Neural crest cell (in vitro differentiated cells): ENCODE measurements at regions not wholly inside any gene's neighbourhood (a gene's known extent, or its start where the extent isn't known, plus 50 kb on each side); places are given as distances from the start of the nearest gene placed in this dataset.

Source experiments
- DNase-seq: peaks from one replicate; pipeline ENCODE4 v3.0.0; 2021; ENCODE audit warnings: low read depth, mixed read lengths, low spot score
- H3K27ac Mint-ChIP-seq: one replicate; pipeline ENCODE4 v1.8.0; 2021; ENCODE audit warnings: mild to moderate bottlenecking, mixed read lengths; ENCODE audit not compliant: unreplicated experiment
- H3K27me3 Mint-ChIP-seq: 2 replicates; pipeline ENCODE4 v1.8.0; 2021; ENCODE audit warnings: low read depth, mild to moderate bottlenecking, mixed read lengths
- H3K36me3 Mint-ChIP-seq: 2 replicates; pipeline ENCODE4 v1.8.0; 2021; ENCODE audit warnings: low read depth, mild to moderate bottlenecking, mixed read lengths
- H3K4me1 Mint-ChIP-seq: 2 replicates; pipeline ENCODE4 v1.8.0; 2021; ENCODE audit warnings: mixed read lengths
- H3K4me3 Mint-ChIP-seq: one replicate; pipeline ENCODE4 v1.8.0; 2021; ENCODE audit warnings: mild to moderate bottlenecking, mixed read lengths
- H3K9me3 Mint-ChIP-seq: 2 replicates; pipeline ENCODE4 v1.8.0; 2021; ENCODE audit warnings: mixed read lengths
- TF ChIP-seq, protein P1 (sequence below): fragments of 200-600 bp; sonication (generic); conservative IDR thresholded peaks from 2 replicates; pipeline ENCODE4 v1.5.0; 2021; ENCODE audit warnings: antibody characterized with exemption, mild to moderate bottlenecking

DNA sequence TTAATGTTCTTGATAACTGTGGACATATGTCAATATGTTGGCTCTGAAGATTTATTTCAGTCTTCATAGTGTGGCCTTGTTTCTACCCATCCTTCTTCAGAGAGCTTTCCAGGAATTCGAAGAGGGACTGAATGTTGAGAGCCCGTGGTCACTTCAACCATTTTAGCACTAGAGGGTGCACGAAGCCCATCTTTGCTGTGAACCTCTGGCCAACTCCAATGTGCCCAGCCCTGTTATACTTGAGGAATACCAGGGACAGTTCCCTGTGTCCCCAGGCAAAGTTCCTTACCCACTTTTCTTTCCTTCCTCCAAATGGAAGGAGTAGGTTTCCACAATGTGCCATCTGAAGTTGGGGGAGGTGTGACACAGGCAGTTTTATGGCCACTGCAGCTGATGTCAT is 603.5 kb downstream of the RPL10L start:
- peak; percentile 50 for DNase-seq
- Mint-ChIP-seq H3K4me3 (no peak overlapping the region), H3K27me3 (no peaks in the 10 kb centered on the region), H3K4me1 (peaks cover 4% of the 10 kb centered on the region), H3K9me3 (peaks cover 2% of the 10 kb centered on the region), H3K36me3 (no peaks in the 10 kb centered on the region), H3K27ac (no peak overlapping the region)
- TF ChIP-seq, protein P1, sequence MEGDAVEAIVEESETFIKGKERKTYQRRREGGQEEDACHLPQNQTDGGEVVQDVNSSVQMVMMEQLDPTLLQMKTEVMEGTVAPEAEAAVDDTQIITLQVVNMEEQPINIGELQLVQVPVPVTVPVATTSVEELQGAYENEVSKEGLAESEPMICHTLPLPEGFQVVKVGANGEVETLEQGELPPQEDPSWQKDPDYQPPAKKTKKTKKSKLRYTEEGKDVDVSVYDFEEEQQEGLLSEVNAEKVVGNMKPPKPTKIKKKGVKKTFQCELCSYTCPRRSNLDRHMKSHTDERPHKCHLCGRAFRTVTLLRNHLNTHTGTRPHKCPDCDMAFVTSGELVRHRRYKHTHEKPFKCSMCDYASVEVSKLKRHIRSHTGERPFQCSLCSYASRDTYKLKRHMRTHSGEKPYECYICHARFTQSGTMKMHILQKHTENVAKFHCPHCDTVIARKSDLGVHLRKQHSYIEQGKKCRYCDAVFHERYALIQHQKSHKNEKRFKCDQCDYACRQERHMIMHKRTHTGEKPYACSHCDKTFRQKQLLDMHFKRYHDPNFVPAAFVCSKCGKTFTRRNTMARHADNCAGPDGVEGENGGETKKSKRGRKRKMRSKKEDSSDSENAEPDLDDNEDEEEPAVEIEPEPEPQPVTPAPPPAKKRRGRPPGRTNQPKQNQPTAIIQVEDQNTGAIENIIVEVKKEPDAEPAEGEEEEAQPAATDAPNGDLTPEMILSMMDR: no peak

DNA sequence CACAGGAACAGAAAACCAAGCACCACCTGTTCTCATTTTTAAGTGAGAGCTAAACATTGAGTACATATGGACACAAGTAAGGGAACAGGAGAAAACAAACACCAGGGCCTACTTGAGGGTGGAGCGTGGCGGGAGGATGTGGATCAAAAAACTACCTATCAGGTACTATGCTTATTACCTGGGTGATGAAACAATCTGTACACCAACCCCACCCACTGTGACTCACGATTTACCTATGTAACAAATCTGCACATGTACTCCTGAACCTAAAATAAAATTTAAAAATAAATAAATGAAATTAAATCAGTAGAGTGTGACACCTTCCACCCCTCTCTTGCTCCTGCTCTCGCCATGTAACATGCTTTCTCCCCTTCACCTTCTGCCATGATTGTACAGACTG is 615.5 kb downstream of the RPL10L start:
- H3K27ac Mint-ChIP-seq: no peak overlapping the region
- DNase-seq: no peak
- no peaks in the 10 kb centered on the region for H3K9me3 Mint-ChIP-seq
- peaks cover 7% of the 10 kb centered on the region for H3K4me1 Mint-ChIP-seq
- TF ChIP-seq, protein P1: no peak
- no peaks in the 10 kb centered on the region for H3K36me3 Mint-ChIP-seq
- H3K27me3 Mint-ChIP-seq: no peaks in the 10 kb centered on the region
- no peak overlapping the region for H3K4me3 Mint-ChIP-seq

DNA sequence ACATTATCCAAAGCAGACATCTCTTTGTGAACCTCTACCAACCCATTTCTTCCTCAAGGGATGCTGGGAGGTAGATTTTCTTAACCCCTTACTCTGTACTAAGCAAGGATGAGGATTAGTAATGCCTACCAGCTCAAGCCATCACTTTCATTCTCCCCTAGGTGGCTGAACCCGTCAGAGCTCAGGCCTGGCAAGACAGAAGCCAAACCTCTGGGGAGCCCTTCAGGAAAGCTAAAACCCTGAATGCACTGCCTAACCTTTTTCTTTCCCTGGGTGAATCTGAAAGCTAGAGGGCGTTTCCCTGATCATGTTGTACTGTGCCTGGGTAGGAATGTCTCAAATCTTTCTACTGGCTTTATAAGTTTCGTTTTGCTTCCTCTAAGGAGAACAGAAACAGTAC is 617.3 kb downstream of the RPL10L start:
- TF ChIP-seq, protein P1: no peak
- Mint-ChIP-seq H3K27me3 (no peaks in the 10 kb centered on the region), H3K27ac (no peak overlapping the region), H3K9me3 (no peaks in the 10 kb centered on the region), H3K4me1 (no peaks in the 10 kb centered on the region), H3K4me3 (no peak overlapping the region), H3K36me3 (no peaks in the 10 kb centered on the region)
- DNase-seq: no peak

DNA sequence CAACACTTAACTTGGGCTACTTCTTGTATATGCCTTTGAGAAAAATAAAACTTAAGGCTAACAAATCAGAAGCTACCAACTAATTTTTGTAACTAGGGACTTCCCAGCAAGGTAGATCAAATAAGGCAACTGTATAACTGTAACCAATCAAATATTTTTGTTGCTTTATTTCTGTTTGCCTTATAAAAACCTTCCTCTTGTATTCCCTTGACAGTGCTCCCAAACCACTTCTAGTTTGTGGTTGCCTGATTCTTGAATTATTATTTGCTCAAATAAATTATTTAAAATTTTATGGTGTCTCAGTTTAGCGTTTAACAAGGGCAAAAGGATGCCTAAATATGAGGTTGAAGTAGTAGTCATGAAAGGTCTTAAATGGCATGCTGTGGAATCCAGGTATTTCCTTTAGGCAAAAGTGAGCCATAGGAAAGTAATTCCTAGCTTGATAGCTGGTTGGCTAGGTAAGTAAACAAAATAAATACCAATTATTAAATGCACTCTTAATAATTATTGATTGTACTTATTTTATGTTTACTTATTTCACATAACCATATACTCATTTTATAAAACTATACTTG is 632.6 kb downstream of the RPL10L start:
- no peaks in the 10 kb centered on the region for H3K27me3 Mint-ChIP-seq
- no peaks in the 10 kb centered on the region for H3K9me3 Mint-ChIP-seq
- no peak for DNase-seq
- TF ChIP-seq, protein P1: no peak
- no peak overlapping the region for H3K27ac Mint-ChIP-seq
- H3K4me1 Mint-ChIP-seq: no peaks in the 10 kb centered on the region
- H3K36me3 Mint-ChIP-seq: no peaks in the 10 kb centered on the region
- no peak overlapping the region for H3K4me3 Mint-ChIP-seq

DNA sequence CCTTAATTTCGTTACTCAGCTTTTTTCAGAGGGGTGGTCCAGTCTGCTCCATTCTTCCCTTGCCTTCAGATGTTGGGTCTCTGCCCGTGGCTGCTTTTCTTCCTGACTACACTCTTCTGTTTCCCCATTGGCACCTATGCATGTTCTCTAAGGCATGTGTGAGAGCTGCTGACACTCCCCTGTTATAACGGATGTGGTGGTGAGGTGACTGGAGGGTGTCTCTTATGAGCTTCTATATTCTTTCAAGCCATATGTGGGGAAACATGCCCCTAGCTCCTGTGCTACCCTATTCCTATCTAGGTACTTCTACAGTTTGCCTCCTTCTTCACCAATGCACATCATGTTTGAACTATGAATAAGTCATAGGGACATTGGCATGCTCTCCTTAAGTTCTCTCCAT is 643.2 kb downstream of the RPL10L start:
- TF ChIP-seq, protein P1: no peak
- Mint-ChIP-seq H3K4me3 (no peak overlapping the region), H3K4me1 (no peaks in the 10 kb centered on the region), H3K9me3 (peaks cover 15% of the 10 kb centered on the region), H3K27me3 (no peaks in the 10 kb centered on the region), H3K27ac (no peak overlapping the region), H3K36me3 (peaks cover 4% of the 10 kb centered on the region)
- no peak for DNase-seq
